PFSK-1 (cell line): ENCODE measurements at regions not wholly inside any gene's neighbourhood (a gene's known extent, or its start where the extent isn't known, plus 50 kb on each side); places are given as distances from the start of the nearest gene placed in this dataset.

Source experiments
- FOXP2 ChIP-seq: optimal IDR thresholded peaks from 2 replicates; pipeline ENCODE3; 2011; ENCODE audit warnings: borderline replicate concordance, control low read depth, inconsistent platforms; ENCODE audit not compliant: insufficient read depth; ENCODE audit errors: extremely low read length, extremely low read depth
- POLR2AphosphoS5 ChIP-seq: IDR thresholded peaks from 2 replicates; pipeline ENCODE4 v1.6.1; 2012; ENCODE audit warnings: low read depth, mild to moderate bottlenecking, control low read depth, low read length, moderate library complexity
- REST ChIP-seq, 2 experiments: IDR thresholded peaks; 2 replicates each; pipeline versions ENCODE4 v1.6.1 to v1.8.0; 2011 to 2012; ENCODE audit warnings: low read depth in 2 of 2, low read length in 2 of 2, control low read depth in 1 of 2, inconsistent platforms in 1 of 2, mild to moderate bottlenecking in 1 of 2, moderate library complexity in 1 of 2; ENCODE audit not compliant: insufficient read depth in 1 of 2
- SIN3A ChIP-seq: IDR thresholded peaks from 2 replicates; pipeline ENCODE4 v1.6.1; 2012; ENCODE audit warnings: mild to moderate bottlenecking, low read length, moderate library complexity, borderline replicate concordance; ENCODE audit not compliant: insufficient read depth
- TAF1 ChIP-seq: IDR thresholded peaks from 2 replicates; pipeline ENCODE4 v1.6.1; 2012; ENCODE audit warnings: low read length, control low read depth, borderline replicate concordance; ENCODE audit not compliant: insufficient read depth

GRCh38 chr20:22507240-22507961, 77.0 kb downstream of the FOXA2 start:
- TF ChIP-seq POLR2AphosphoS5 (no peak), FOXP2 (no peak)

- TF ChIP-seq POLR2AphosphoS5 (no peak), TAF1 (no peak), SIN3A (no peak), REST (IDR thresholded peaks at IDR 0.05; ENCODE audit: insufficient read depth in 1 of 2, low read depth in 2 of 2, low read length in 2 of 2) (no peak), FOXP2 (no peak)
Observed at GRCh38 chr20:22506827-22507226, 77.5 kb downstream of the FOXA2 start.

- TF ChIP-seq FOXP2 (no peak), TAF1 (no peak), SIN3A (no peak), POLR2AphosphoS5 (no peak), REST (IDR thresholded peaks at IDR 0.05; ENCODE audit: insufficient read depth in 1 of 2, low read depth in 2 of 2, low read length in 2 of 2) (no peak)
Observed at GRCh38 chr20:22504829-22505377, 79.5 kb downstream of the FOXA2 start.

- no peak for TF ChIP-seq POLR2AphosphoS5
- TF ChIP-seq REST (IDR thresholded peaks at IDR 0.05; ENCODE audit: insufficient read depth in 1 of 2, low read depth in 2 of 2, low read length in 2 of 2), result no peak
- no peak for TF ChIP-seq SIN3A
- no peak for TF ChIP-seq TAF1
Observed at GRCh38 chr20:22503577-22503976, 80.8 kb downstream of the FOXA2 start.

- TF ChIP-seq REST (IDR thresholded peaks at IDR 0.05; ENCODE audit: insufficient read depth in 1 of 2, low read depth in 2 of 2, low read length in 2 of 2) (no peak), SIN3A (no peak), FOXP2 (no peak), TAF1 (no peak), POLR2AphosphoS5 (no peak)
Observed at GRCh38 chr20:22502731-22503191, 81.6 kb downstream of the FOXA2 start.
